ENCODE measurements at regions not wholly inside any gene's neighbourhood (a gene's known extent, or its start where the extent isn't known, plus 50 kb on each side); places are given as distances from the start of the nearest gene placed in this dataset.

DNA sequence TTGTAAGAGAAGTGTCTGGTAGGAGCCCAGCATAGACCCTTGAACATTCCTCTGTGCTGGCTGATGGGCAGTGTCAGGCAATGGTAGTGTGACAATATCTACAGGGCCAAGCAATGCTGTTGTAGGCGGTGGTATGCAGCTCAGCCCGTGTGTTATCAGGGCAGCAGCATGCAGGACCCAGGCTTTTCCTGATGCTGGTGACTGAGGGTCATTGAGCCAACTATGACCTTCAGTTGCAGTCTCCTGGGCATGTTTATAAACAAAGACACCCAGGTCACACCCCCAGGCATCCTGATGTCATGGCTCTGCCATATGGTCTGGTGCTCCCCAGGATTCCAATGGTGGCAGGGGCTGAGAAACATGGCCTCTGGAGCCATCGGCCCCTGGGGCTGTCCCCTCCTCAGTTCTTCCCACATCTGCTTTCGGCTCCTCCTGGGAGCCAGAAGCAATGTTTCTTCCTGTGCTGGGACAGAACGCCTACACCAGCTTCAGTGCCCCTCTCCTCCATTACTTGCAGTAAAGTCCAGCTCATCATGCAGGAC lies 518.0 kb upstream of the HS6ST1 start:
- TF ChIP-seq CTCF (IDR thresholded peaks at IDR 0.05), result no peak
- no peak for TF ChIP-seq POLR2A (IDR thresholded peaks at IDR 0.05)
- TF ChIP-seq EP300 (IDR thresholded peaks at IDR 0.05), result no peak
